Activated T-helper 9 cell treated with anti-CD3 and anti-CD28 coated beads, Interleukin-2, amount 50 U/mL, for 16 hours (primary cell): ENCODE measurements at regions not wholly inside any gene's neighbourhood (a gene's known extent, or its start where the extent isn't known, plus 50 kb on each side); places are given as distances from the start of the nearest gene placed in this dataset.
"Not testable (repeated sequence)": the region's sequence is repeated elsewhere in the genome, so short reads cannot be mapped to it uniquely, and the experiment has no call there.

ENCODE experiments used
- DNase-seq: peaks from one replicate; pipeline ENCODE4 v3.0.0-alpha.2; 2020; ENCODE audit warnings: low read depth

- no peak for DNase-seq
Observed at GRCh38 chr13:105679838-105680237, 855.6 kb downstream of the EFNB2 start.

GRCh38 chr13:105678072-105678471, 857.4 kb downstream of the EFNB2 start:
- no peak for DNase-seq

- no peak for DNase-seq
Observed at GRCh38 chr13:105672881-105673280, 862.6 kb downstream of the EFNB2 start.

GRCh38 chr13:105671131-105671530, 864.3 kb downstream of the EFNB2 start:
- not testable (repeated sequence) for DNase-seq

- no peak for DNase-seq
Observed at GRCh38 chr13:105670179-105670990, 865.1 kb downstream of the EFNB2 start.

GRCh38 chr13:105665284-105665683, 870.2 kb downstream of the EFNB2 start:
- DNase-seq: no peak

GRCh38 chr13:105663182-105663581, 872.3 kb downstream of the EFNB2 start:
- no peak for DNase-seq

- DNase-seq: no peak
Observed at GRCh38 chr13:105660561-105660960, 874.9 kb downstream of the EFNB2 start.

- no peak for DNase-seq
Observed at GRCh38 chr13:105658431-105658830, 877.0 kb downstream of the EFNB2 start.

- DNase-seq: no peak
Observed at GRCh38 chr13:105655046-105655445, 880.4 kb downstream of the EFNB2 start.

- DNase-seq: no peak
Observed at GRCh38 chr13:105643966-105644365, 891.5 kb downstream of the EFNB2 start.

GRCh38 chr13:105642511-105642958, 892.9 kb downstream of the EFNB2 start:
- DNase-seq: no peak

GRCh38 chr13:105641121-105641520, 894.3 kb downstream of the EFNB2 start:
- DNase-seq: no peak

GRCh38 chr13:105638426-105638825, 897.0 kb downstream of the EFNB2 start:
- no peak for DNase-seq

- DNase-seq: no peak
Observed at GRCh38 chr13:105634059-105634458, 901.4 kb downstream of the EFNB2 start.

- DNase-seq: no peak
Observed at GRCh38 chr13:105630431-105630830, 905.0 kb downstream of the EFNB2 start.

GRCh38 chr13:105627270-105627669, 908.2 kb downstream of the EFNB2 start:
- no peak for DNase-seq

- DNase-seq: no peak
Observed at GRCh38 chr13:105625691-105626090, 909.8 kb downstream of the EFNB2 start.

GRCh38 chr13:105616333-105617075, 919.0 kb downstream of the EFNB2 start:
- no peak for DNase-seq

GRCh38 chr13:105612541-105612940, 922.9 kb downstream of the EFNB2 start:
- DNase-seq: no peak

GRCh38 chr13:105611424-105611823, 924.0 kb downstream of the EFNB2 start:
- DNase-seq: no peak

GRCh38 chr13:105608104-105608503, 927.4 kb downstream of the EFNB2 start:
- no peak for DNase-seq

- no peak for DNase-seq
Observed at GRCh38 chr13:105607426-105607825, 928.0 kb downstream of the EFNB2 start.
